Left cardiac atrium (tissue), 4 donors: ENCODE measurements at regions not wholly inside any gene's neighbourhood (a gene's known extent, or its start where the extent isn't known, plus 50 kb on each side); places are given as distances from the start of the nearest gene placed in this dataset.

Experiments
- ATAC-seq, 2 donors: fragments of 200-7000 bp; cut with Tn5 transposase; one replicate each; pipeline ENCODE4 v1.9.1; 2020; ENCODE audit warnings: mild to moderate bottlenecking in 2 of 2, moderate library complexity in 2 of 2
- DNase-seq: peaks from one replicate; pipeline ENCODE4 v3.0.0-alpha.2; 2020
- intact Hi-C, 2 donors: fragments of 100-400 bp; cut with DNase I; formaldehyde crosslinking; loops; one replicate each; pipeline versions ENCODE4 v1.14.1 to v1.15.1; 2022 to 2023
- donor health status: DM: no; HTN: yes; CAD: no.
- donor health status: DM: no; HTN: yes; CAD: no; lungs with severe emphysema.
- donor health status: DM: yes; HTN: yes; CAD: no.
- donor health status: Dilated cardiomyopathy.

GRCh38 chr3:64890006-64890405 is 202.2 kb upstream of the ADAMTS9 start:
- intact Hi-C loops = no loop called here
- peak; percentile 50 to 78 for ATAC-seq
- DNase-seq = peak; percentile 72

- ATAC-seq (no peak), DNase-seq (no peak)
- intact Hi-C loops = no loop called here
Observed at GRCh38 chr3:64888840-64889392, 201.1 kb upstream of the ADAMTS9 start.

- no peak for DNase-seq
- intact Hi-C loops = no loop called here
- peak in 1 of 2 donors; percentile 41 for ATAC-seq
Observed at GRCh38 chr3:64888165-64888564, 200.4 kb upstream of the ADAMTS9 start.

- no peak for DNase-seq
- intact Hi-C loops = no loop called here
- ATAC-seq = no peak
Observed at GRCh38 chr3:64885055-64885454, 197.3 kb upstream of the ADAMTS9 start.

- intact Hi-C loops = no loop called here
- no peak for DNase-seq
- ATAC-seq = no peak
Observed at GRCh38 chr3:64884536-64884935, 196.7 kb upstream of the ADAMTS9 start.

GRCh38 chr3:64880916-64881315 is 193.1 kb upstream of the ADAMTS9 start:
- intact Hi-C loops = no loop called here
- ATAC-seq = no peak
- no peak for DNase-seq

- DNase-seq = no peak
- intact Hi-C loops = no loop called here
- peak in 1 of 2 donors; percentile 58 for ATAC-seq
Observed at GRCh38 chr3:64878362-64878761, 190.6 kb upstream of the ADAMTS9 start.

- intact Hi-C loops = no loop called here
- ATAC-seq = peak in 1 of 2 donors; percentile 59
Observed at GRCh38 chr3:64873400-64873799, 185.6 kb upstream of the ADAMTS9 start.

GRCh38 chr3:64872345-64872744 is 184.5 kb upstream of the ADAMTS9 start:
- intact Hi-C loops = no loop called here
- no peak for DNase-seq
- no peak for ATAC-seq

More at GRCh38 chr3:64873400-64873799, 185.6 kb upstream of the ADAMTS9 start:
- DNase-seq = no peak

GRCh38 chr3:64871834-64872249 is 184.0 kb upstream of the ADAMTS9 start:
- ATAC-seq (no peak), DNase-seq (no peak)
- intact Hi-C loops = no loop called here

- no peak for DNase-seq
- ATAC-seq = no peak
- intact Hi-C loops = no loop called here
Observed at GRCh38 chr3:64870876-64871646, 183.3 kb upstream of the ADAMTS9 start.

GRCh38 chr3:64867224-64867623 is 179.4 kb upstream of the ADAMTS9 start:
- intact Hi-C loops = no loop called here
- DNase-seq (no peak), ATAC-seq (no peak)

- ATAC-seq (no peak), DNase-seq (no peak)
- intact Hi-C loops = no loop called here
Observed at GRCh38 chr3:64865839-64866570, 178.2 kb upstream of the ADAMTS9 start.

- intact Hi-C loops = no loop called here
- ATAC-seq (no peak), DNase-seq (no peak)
Observed at GRCh38 chr3:64863226-64864212, 175.7 kb upstream of the ADAMTS9 start.

GRCh38 chr3:64861684-64862083 is 173.9 kb upstream of the ADAMTS9 start:
- no peak for ATAC-seq
- intact Hi-C loops = no loop called here
- DNase-seq = no peak

GRCh38 chr3:64860536-64860870 is 172.7 kb upstream of the ADAMTS9 start:
- no peak for DNase-seq
- intact Hi-C loops = no loop called here
- no peak for ATAC-seq

- intact Hi-C loops = no loop called here
- no peak for ATAC-seq
- DNase-seq = no peak
Observed at GRCh38 chr3:64859625-64860535, 172.1 kb upstream of the ADAMTS9 start.

- DNase-seq (no peak), ATAC-seq (no peak)
Observed at GRCh38 chr3:64856977-64857516, 169.2 kb upstream of the ADAMTS9 start.

More at GRCh38 chr3:64856977-64857516, 169.2 kb upstream of the ADAMTS9 start:
- intact Hi-C loops = no loop called here
